ENCODE measurements at regions not wholly inside any gene's neighbourhood (a gene's known extent, or its start where the extent isn't known, plus 50 kb on each side); places are given as distances from the start of the nearest gene placed in this dataset.
"Not testable (repeated sequence)": the region's sequence is repeated elsewhere in the genome, so short reads cannot be mapped to it uniquely, and the experiment has no call there.

DNA sequence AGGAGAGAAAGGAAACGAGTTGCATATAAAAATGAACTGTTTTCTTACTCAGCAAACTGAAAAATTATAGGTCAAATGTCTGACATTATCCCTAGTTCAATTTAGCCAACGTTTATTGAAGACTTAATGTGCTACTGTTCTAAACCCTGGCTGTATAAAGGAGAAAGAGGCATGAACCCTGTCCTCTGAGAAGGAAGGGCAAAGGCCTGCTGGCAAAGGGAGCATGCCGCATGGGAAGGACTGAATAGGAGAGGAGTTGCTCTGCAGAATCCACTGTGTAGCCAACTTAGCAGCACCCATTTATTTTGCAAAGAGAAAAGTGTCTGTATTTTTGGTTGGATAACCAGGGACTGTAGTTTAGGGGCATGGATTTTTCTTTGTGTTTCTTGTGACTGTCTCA is 132.5 kb downstream of the GOSR1 start:
- not testable (repeated sequence) for DNase-seq

- no peak for DNase-seq
Observed at GRCh38 chr17:30605523-30605922, 128.3 kb downstream of the GOSR1 start.

DNA sequence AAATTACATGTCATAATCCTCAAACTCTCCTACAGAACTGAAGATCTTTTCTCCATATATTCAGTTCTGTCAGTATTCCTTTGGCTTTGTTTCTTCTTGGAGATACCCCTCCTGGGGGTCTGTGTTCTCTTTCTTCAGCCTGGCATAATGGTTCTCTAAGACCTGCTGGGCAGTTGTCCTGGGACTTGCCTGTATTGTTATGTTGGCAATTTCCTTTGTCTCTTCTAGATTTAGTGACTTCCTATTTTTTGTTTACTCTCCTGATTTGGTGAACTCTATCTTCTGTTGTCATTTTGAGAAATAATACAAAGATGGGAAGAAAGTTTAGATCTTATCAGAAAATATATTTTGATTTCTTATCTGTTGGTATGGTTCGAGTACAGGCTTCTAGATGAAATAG is 127.8 kb downstream of the GOSR1 start:
- no peak for DNase-seq

DNA sequence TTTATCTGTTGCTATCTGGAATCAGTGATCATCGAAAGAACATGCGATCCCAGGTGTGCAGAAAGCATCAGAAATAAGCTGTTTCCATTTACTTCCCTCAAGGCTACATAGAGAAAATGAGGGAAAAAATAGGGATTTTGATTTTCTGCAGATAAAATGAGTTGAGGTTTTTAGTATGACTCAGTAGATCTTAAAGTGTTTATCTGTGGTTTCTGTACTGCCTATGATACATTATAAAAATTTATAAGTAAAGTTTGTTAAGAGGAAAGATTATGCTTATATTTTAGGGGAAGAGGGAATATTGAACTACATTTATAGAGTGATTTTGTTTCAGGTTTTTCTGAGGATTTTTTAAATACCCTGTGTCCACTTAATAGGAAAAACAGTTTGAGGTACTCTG is 125.2 kb downstream of the GOSR1 start:
- DNase-seq = not testable (repeated sequence)

DNA sequence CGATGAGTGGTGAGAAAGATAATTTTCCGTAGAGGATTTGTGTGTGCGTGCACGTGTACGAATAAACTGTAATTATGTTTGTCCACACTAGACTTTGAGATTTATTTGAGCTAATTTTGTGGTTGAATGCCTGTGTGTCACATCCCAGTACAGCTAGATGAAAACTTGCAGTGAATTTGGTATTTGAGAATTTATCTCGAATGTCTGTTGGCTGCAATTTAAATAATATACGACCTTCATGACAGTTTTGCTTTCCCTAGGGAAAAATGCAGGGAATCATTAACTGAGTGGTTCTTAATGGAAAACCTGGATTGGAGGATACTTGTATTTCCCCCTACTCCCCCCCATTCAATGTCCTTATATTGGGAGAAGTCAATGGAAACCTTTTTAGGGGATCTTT is 124.8 kb downstream of the GOSR1 start:
- DNase-seq = peak; percentile 8

DNA sequence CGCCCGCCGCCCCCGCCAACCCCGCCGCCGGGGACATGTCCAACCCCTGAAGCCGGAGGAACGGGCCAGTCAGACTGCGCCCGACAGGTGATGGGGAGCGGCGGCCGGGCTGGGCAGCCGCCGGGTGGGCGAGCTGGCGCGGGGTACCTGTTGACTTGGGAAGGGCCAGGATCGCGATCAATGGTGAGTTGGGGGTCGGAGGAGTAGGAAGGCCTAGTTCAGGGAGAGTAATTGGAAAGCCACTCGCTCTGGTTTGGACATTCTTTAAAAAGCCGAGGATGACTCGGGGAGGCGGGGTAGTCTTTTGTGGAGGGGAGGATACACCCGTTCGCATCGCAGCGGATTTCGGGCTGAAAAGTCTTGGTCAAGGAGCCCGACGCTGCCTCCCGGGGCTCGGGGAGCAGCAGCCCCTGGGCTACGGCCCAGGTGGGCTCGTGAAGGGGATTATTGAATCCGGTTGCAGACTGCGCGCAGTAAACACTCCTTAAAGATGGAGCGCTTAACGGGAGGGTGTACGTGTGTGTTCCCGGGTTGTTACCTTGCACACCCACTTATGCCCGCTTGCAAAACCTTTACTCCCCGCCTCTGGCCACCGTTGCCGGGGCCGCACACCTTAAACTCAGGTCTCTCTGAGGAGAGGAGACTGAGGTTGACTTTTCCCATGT is 123.8 kb downstream of the GOSR1 start:
- peak; percentile 16 for DNase-seq

- DNase-seq = peak; percentile 86
Observed at GRCh38 chr17:30600060-30600829, 123.0 kb downstream of the GOSR1 start.

DNA sequence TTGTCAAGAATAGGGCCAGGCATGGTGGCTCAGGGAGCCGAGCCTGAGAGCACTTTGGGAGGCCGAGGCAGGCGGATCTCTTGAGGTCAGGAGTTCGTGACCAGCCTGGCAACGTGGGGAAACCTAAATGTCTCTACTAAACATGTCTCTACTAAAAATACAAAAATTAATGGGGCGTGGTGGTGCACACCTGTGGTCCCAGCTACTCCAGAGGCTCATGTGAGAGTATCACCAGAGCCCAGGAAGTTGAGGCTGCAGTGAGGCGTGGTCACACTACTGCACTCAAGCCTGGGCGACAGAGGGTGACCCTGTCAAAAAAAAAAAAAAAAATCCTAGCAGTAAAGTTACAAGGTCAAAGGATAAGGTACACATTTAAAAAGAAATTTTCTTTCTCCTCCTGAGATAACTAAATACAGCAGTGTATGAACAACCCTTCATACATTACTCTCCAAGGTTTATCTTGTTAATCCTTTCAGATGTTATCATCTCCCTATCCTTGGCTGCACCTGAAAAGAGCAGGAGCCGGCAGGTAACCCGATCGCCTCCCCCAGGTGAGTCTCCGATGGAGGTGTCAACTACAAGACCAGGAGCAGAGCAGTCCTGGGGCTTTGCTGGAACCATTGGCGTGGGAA is 122.3 kb downstream of the GOSR1 start:
- DNase-seq = peak; percentile 70

GRCh38 chr17:30597776-30598288 is 120.6 kb downstream of the GOSR1 start:
- no peak for DNase-seq

GRCh38 chr17:30596948-30597775 is 120.0 kb downstream of the GOSR1 start:
- DNase-seq = not testable (repeated sequence)

- DNase-seq = not testable (repeated sequence)
Observed at GRCh38 chr17:30594953-30595371, 117.8 kb downstream of the GOSR1 start.

DNA sequence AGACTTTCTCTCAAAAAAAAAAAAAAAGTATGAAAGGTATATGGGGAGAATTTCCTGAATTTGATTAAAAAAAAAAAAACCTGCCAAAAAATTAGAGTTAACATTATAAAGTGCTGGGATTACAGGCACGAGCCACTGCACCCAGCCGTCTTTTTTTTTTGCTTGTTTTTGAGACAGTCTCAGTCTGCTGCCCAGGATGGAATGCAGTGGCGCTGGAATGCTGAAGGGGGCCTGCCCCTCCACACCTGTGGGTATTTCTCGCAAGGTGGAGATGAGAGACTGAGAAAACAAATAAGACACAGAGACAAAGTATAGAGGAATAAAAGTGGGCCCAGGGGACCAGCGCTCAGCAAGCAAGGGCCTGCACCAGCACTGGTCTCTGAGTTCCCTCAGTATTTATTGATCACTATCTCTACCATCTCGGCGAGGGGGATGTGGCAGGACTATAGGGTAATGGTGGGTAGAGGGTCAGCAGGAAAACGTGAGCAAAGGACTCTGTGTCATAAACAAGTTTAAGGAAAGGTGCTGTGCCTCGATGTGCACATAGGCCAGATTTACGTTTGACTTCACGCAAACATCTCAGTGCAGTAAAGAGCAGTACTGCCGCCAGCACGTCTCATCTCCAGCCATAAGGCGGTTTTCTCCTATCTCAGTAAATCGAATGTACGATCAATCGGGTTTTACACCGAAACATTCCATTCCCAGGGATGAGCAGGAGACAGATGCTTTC is 117.2 kb downstream of the GOSR1 start:
- no peak for DNase-seq

- no peak for DNase-seq
Observed at GRCh38 chr17:30590081-30590733, 113.0 kb downstream of the GOSR1 start.

- DNase-seq = no peak
Observed at GRCh38 chr17:30589431-30589830, 112.2 kb downstream of the GOSR1 start.

GRCh38 chr17:30588798-30589247 is 111.6 kb downstream of the GOSR1 start:
- DNase-seq = no peak

DNA sequence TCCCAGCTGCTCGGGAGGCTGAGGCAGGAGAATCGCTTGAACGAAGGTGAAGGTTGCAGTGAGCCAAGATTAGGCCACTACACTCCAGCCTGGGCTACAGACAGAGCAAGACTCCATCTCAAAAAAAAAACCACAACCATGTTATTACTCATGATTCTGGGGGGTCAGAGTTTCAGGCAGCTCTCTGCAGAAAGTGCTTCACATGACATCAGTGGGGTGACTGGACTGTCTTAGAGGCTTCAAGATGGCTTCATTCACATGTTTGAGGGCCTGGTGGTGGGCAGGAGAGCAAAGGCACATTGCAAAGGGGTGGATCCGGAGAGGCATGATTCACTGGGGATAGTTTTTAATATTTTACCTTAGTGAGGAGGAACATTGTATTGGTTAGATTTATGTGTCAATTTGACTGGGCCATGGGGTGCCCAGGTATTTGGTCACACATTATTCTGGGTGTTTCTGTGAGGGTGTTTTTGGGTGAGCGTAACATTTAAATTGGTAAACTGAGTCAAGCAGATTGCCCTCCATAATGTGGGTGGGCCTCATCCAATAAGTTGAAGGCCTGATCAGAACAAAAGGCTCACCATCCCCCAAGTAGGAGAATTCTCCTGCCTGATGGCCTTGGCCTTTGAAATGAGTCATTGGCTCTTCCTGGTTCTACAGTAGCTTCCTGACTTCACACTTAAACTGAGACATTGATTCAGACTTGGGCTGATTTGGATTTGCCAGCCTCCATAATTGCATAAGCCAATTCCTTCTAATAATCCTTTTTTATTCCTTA is 109.8 kb downstream of the GOSR1 start:
- DNase-seq = no peak

GRCh38 chr17:30584810-30585209 is 107.6 kb downstream of the GOSR1 start:
- no peak for DNase-seq

GRCh38 chr17:30580916-30581315 is 103.7 kb downstream of the GOSR1 start:
- no peak for DNase-seq

GRCh38 chr17:30579610-30580315 is 102.6 kb downstream of the GOSR1 start:
- no peak for DNase-seq

Data from DMS79 treated with DMSO at 0.1 percent for 48 hours (cell line).